ENCODE measurements at regions not wholly inside any gene's neighbourhood (a gene's known extent, or its start where the extent isn't known, plus 50 kb on each side); places are given as distances from the start of the nearest gene placed in this dataset.
"Not testable (repeated sequence)": the region's sequence is repeated elsewhere in the genome, so short reads cannot be mapped to it uniquely, and the experiment has no call there.

GRCh38 chr5:75002271-75002670 lies 50.1 kb downstream of the GCNT4 start:
- DNase-seq (ENCODE audit: low spot score), result no peak

GRCh38 chr5:74995926-74996325 lies 56.4 kb downstream of the GCNT4 start:
- DNase-seq (ENCODE audit: low spot score), result no peak

- DNase-seq (ENCODE audit: low spot score), result no peak
Measured at GRCh38 chr5:74994826-74995225, 57.5 kb downstream of the GCNT4 start.

GRCh38 chr5:74993743-74994142 lies 58.6 kb downstream of the GCNT4 start:
- no peak for DNase-seq (ENCODE audit: low spot score)

- no peak for DNase-seq (ENCODE audit: low spot score)
Measured at GRCh38 chr5:74992791-74993190, 59.6 kb downstream of the GCNT4 start.

- DNase-seq (ENCODE audit: low spot score), result no peak
Measured at GRCh38 chr5:74991522-74991921, 60.8 kb downstream of the GCNT4 start.

- DNase-seq (ENCODE audit: low spot score), result no peak
Measured at GRCh38 chr5:74990194-74990593, 62.2 kb downstream of the GCNT4 start.

DNA sequence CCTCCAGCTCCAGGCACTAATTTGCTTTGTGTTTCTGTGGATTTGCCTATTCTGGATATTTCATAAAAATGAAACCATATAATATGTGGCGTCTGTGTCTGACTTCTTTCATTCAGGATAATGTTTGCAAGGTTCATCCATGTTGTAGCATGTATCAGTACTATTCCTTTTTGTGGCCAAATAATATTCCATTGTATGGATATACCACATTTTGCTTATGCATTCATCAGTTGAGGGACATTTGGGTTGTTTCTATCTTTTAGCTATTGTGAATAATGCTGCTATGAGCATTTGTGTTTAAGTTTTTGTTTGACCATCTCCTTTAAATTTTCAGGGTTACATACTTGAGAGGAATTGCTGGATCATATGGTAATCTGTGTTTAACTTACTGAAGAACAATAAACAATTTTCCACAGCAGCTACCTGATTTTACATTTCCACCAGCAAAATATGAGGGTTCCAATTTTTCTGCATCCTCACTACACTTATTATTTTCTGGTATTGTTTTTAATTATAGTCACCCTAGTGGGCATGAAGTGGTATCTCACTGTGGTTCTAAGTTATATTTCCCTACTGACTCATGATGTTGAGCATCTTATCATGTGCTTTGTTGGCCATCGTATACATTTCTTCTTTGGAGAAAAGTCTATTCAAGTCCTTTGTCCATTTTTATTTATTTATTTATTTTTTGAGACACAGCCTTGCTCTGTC lies 63.9 kb downstream of the GCNT4 start:
- no peak for DNase-seq (ENCODE audit: low spot score)

GRCh38 chr5:74978345-74978744 lies 74.0 kb downstream of the GCNT4 start:
- no peak for DNase-seq (ENCODE audit: low spot score)

DNA sequence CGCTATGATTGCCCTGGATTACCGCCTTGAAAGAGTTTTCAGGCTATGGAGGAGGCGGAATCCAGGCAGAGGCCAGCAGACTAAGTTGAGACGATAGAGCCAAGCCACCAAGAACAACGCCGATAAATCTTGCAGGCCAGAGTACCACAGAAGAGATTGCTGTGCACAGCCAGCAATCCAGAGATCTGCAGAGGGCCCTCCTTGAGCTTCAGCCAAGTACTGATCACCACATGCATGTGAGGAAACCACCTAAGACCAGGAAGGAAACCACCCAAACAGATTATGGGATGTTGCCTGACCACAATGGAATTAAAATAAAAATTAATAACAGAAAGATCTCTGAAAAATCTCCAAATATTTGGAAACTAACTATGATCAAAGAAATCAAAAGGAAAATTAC lies 74.9 kb downstream of the GCNT4 start:
- DNase-seq (ENCODE audit: low spot score), result no peak

- no peak for DNase-seq (ENCODE audit: low spot score)
Measured at GRCh38 chr5:74976651-74977050, 75.7 kb downstream of the GCNT4 start.

- DNase-seq (ENCODE audit: low spot score), result no peak
Measured at GRCh38 chr5:74975582-74975981, 76.8 kb downstream of the GCNT4 start.

GRCh38 chr5:74974451-74975091 lies 77.8 kb downstream of the GCNT4 start:
- peak; percentile 10 for DNase-seq (ENCODE audit: low spot score)

GRCh38 chr5:74973694-74974093 lies 78.7 kb downstream of the GCNT4 start:
- DNase-seq (ENCODE audit: low spot score), result no peak

- DNase-seq (ENCODE audit: low spot score), result no peak
Measured at GRCh38 chr5:74971947-74972460, 80.4 kb downstream of the GCNT4 start.

DNA sequence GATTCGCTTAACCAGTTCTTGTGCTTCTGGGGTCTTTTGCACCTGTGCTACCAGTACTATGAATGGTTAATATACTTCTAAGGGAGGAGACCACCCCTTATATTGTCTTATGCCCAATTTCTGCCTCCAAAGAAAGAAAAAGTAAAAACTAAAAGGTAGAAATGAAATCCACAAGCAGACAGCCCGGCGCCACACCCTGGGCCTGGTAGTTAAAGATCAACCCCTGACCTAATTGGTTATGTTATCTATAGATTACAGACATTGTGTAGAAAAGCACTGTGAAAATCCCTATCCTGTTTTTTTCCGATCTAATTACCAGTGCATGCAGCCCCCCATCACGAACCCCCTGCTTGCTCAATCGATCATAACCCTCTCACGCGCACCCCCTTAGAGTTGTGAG lies 81.5 kb downstream of the GCNT4 start:
- DNase-seq (ENCODE audit: low spot score), result not testable (repeated sequence)

DNA sequence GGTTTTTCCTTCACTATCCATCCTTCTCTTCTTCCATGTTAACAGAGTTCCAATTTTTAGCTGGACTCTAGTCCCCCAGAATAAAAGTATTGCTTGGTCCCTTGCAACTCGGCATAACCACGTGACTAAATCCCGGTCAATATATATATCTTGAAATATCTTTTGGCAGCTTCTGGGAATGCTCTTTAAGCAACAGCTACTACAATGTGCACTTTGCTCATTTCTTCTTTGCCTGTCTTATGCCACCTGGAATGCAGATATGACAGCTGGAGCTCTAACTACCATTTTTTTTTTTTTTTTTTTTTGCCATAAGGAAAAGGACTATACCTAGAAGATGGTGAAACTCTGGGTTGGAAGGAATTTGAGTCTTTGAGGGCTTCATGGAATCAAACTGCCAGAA lies 82.6 kb downstream of the GCNT4 start:
- no peak for DNase-seq (ENCODE audit: low spot score)

DNA sequence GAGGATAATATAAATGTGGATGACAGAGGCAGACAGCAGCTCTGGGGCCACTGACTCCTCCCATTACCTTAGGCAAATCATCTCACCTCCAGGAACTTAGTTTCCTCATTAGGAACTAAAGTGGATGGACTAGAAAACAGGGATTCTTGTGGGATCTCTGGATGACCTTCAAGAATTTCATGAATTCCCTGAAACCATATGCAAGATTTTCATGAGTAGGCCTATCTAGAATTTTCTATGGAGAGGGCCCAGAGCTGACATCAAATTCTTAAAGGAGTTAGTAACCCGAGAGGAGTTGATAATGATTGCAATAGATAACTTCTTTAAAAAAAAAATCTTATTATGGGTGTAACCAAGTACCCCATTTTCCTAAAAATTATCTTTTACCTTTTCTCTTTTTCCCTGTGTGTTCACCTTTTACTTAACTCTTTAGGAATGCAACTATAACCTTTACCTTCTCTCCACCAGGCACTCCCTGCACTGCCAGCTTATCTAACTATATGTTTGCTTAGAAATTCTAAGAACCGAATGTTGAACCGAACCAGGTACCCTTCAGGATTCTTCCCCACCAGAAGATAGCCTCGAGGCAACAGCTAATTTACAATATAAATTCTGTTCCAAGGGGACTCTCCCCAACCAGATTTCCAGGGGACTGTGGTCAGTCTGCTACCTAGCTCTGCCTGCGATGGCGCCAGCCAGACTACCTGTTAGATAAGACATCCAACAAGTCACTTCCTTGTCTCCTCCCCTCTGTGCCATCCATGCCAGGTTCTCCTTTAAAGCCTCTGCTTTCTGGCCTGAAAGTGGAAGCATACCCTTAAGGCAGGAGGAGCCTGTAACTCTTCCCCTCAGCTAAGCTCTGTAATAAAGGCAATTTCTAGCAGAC lies 86.0 kb downstream of the GCNT4 start:
- no peak for DNase-seq (ENCODE audit: low spot score)

GRCh38 chr5:74963407-74963806 lies 89.0 kb downstream of the GCNT4 start:
- no peak for DNase-seq (ENCODE audit: low spot score)

- no peak for DNase-seq (ENCODE audit: low spot score)
Measured at GRCh38 chr5:74957906-74958305, 91.7 kb upstream of the FAM169A start.

DNA sequence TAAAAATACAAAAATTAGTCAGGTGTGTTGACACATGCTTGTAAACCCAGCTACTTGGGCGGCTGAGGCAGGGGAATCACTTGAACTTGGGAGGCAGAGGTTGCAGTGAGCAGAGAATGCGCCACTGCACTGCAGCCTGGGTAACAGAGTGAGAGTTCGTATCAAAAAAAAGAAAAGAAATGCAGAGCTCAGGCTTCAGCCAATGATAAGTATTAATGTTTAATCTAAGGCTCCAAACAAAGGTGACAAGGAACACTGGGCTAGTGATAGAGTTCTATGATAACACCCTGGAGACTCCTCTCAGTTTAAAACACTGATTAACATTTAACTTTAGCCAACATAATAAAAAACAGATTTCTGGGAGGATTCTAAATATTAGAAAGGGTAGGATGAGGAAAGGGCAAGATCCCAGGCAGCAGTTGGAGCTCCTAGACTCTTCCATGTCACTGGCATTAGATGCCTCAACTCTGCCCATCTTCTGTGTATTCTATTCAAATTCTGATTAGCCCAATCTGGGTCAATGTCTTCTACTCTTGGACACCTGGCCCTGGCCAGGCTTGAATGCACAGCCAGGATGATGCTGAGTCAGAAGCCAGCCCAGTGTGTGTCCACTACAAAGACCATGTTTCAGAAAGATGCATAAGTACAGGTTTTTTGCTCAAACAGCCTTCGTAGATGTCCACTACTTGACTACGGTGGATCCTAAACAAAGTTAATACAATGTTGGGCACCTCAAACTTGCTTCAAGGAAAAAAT lies 91.0 kb upstream of the FAM169A start:
- DNase-seq (ENCODE audit: low spot score), result no peak

DNA sequence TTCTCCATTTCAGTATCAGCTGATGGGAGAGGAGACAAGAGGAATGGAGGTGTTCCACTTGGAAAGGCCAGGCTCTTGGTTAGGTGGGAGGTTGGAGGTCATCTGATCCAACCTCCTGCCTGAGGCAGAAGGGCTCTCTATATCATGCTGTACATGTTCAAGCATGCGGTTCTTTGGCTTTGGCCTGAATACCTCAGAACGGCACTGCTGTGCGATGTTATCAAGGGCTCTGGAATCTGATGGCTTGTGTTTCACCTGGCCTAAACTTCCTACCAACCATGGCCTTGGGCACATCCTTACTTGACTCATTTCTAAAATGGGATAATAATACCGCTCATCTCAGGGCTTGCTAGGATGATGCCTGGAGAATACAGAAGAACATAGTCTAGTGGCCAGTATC lies 90.1 kb upstream of the FAM169A start:
- no peak for DNase-seq (ENCODE audit: low spot score)
